COR-L47 (cell line): ENCODE measurements at regions not wholly inside any gene's neighbourhood (a gene's known extent, or its start where the extent isn't known, plus 50 kb on each side); places are given as distances from the start of the nearest gene placed in this dataset.
"Not testable (repeated sequence)": the region's sequence is repeated elsewhere in the genome, so short reads cannot be mapped to it uniquely, and the experiment has no call there.

ENCODE experiments used
- DNase-seq: peaks from one replicate; lab custom pipeline; 2025; lab: John Stamatoyannopoulos, UW

- no peak for DNase-seq
Measured at GRCh38 chr7:83306502-83306901, 143.8 kb upstream of the PCLO start.

GRCh38 chr7:83305027-83305426, 142.3 kb upstream of the PCLO start:
- DNase-seq = no peak

GRCh38 chr7:83301416-83301815, 138.7 kb upstream of the PCLO start:
- no peak for DNase-seq

- DNase-seq = no peak
Measured at GRCh38 chr7:83290211-83290610, 127.5 kb upstream of the PCLO start.

- no peak for DNase-seq
Measured at GRCh38 chr7:83289419-83289993, 126.8 kb upstream of the PCLO start.

GRCh38 chr7:83280671-83281070, 118.0 kb upstream of the PCLO start:
- no peak for DNase-seq

- DNase-seq = no peak
Measured at GRCh38 chr7:83276250-83276649, 113.6 kb upstream of the PCLO start.

GRCh38 chr7:83273699-83274098, 111.0 kb upstream of the PCLO start:
- no peak for DNase-seq

GRCh38 chr7:83271212-83272099, 108.8 kb upstream of the PCLO start:
- peak; percentile 42 for DNase-seq

GRCh38 chr7:83270407-83270806, 107.7 kb upstream of the PCLO start:
- no peak for DNase-seq

- no peak for DNase-seq
Measured at GRCh38 chr7:83267141-83267631, 104.5 kb upstream of the PCLO start.

GRCh38 chr7:83263442-83264034, 100.9 kb upstream of the PCLO start:
- DNase-seq = not testable (repeated sequence)

GRCh38 chr7:83259064-83259463, 96.4 kb upstream of the PCLO start:
- no peak for DNase-seq

GRCh38 chr7:83248000-83248399, 85.3 kb upstream of the PCLO start:
- no peak for DNase-seq

- DNase-seq = not testable (repeated sequence)
Measured at GRCh38 chr7:83219231-83219630, 56.5 kb upstream of the PCLO start.

GRCh38 chr7:83212883-83213282, 50.2 kb upstream of the PCLO start:
- no peak for DNase-seq
